Prostate gland (tissue), 2 donors: ENCODE measurements at regions not wholly inside any gene's neighbourhood (a gene's known extent, or its start where the extent isn't known, plus 50 kb on each side); places are given as distances from the start of the nearest gene placed in this dataset.

ENCODE experiments used
- DNase-seq: peaks from one replicate; pipeline ENCODE4 v3.0.0-alpha.2; 2019; ENCODE audit warnings: low spot score
- H3K27ac ChIP-seq, 2 donors: fragments of 200-600 bp; sonication (generic); 2 replicates each; pipeline ENCODE4 v1.5.1; 2017 to 2019
- H3K27me3 ChIP-seq: fragments of 200-600 bp; sonication (generic); replicated peaks from 2 replicates; pipeline ENCODE4 v1.5.1; 2019; ENCODE audit not compliant: insufficient read depth
- H3K36me3 ChIP-seq, 2 donors: fragments of 200-600 bp; sonication (generic); 1 replicate in 1 of 2; 2 replicates in 1 of 2; pipeline versions ENCODE4 v1.5.1 to v1.8.1; 2017 to 2019
- H3K4me1 ChIP-seq: fragments of 200-600 bp; sonication (generic); replicated peaks from 2 replicates; pipeline ENCODE4 v1.5.1; 2019
- H3K4me3 ChIP-seq, 2 donors: fragments of 200-600 bp; sonication (generic); 2 replicates each; pipeline ENCODE4 v1.5.1; 2017 to 2019
- H3K9me3 ChIP-seq: fragments of 200-600 bp; sonication (generic); 2 replicates; pipeline ENCODE4 v1.5.1; 2017
- CTCF ChIP-seq, 4 experiments: fragments of 200-600 bp in 2 of 4; fragments of 450-650 bp in 2 of 4; sonication (generic) in 2 of 4; IDR thresholded peaks; 1 replicate in 3 of 4; 2 replicates in 1 of 4; pipeline ENCODE4 v1.5.1; 2016 to 2019; ENCODE audit warnings: antibody characterized with exemption in 4 of 4, mild to moderate bottlenecking in 2 of 4, moderate library complexity in 2 of 4
- POLR2A ChIP-seq: fragments of 450-650 bp; IDR thresholded peaks from one replicate; pipeline ENCODE4 v1.6.1; 2016; ENCODE audit warnings: antibody characterized with exemption, mild to moderate bottlenecking
- POLR2AphosphoS5 ChIP-seq: sonication (generic); formaldehyde crosslinking; IDR thresholded peaks from one replicate; pipeline ENCODE4 v1.6.1; 2017; ENCODE audit warnings: antibody characterized with exemption
- WGBS: methylation state at CpG from one replicate; pipeline ENCODE4 v1.1.5; 2018; 5-methylcytosine and 5-hydroxymethylcytosine counted together
- intact Hi-C: fragments of 100-400 bp; cut with DNase I; formaldehyde crosslinking; loops from one replicate; pipeline ENCODE4 v1.14.2; 2022

GRCh38 chr3:67809370-67809935 lies 155.0 kb upstream of the SUCLG2 start:
- H3K9me3 ChIP-seq, result no peaks in the 10 kb centered on the region
- H3K36me3 ChIP-seq, result no peaks in the 10 kb centered on the region
- intact Hi-C loops, result no loop called here
- 85% methylated on average over 4 of the region's 4 CpGs for WGBS
- H3K4me1 ChIP-seq, result no peaks in the 10 kb centered on the region
- TF ChIP-seq CTCF (IDR thresholded peaks at IDR 0.05) (no peak), POLR2AphosphoS5 (no peak), POLR2A (no peak)
- no peak overlapping the region for H3K27ac ChIP-seq
- DNase-seq, result no peak
- H3K4me3 ChIP-seq, result no peak overlapping the region
- no peaks in the 10 kb centered on the region for H3K27me3 ChIP-seq

- no peak for DNase-seq
- Histone ChIP-seq H3K4me1 (no peaks in the 10 kb centered on the region), H3K4me3 (no peak overlapping the region), H3K9me3 (no peaks in the 10 kb centered on the region), H3K27me3 (no peaks in the 10 kb centered on the region), H3K27ac (no peak overlapping the region), H3K36me3 (no peaks in the 10 kb centered on the region)
- TF ChIP-seq POLR2AphosphoS5 (no peak), CTCF (IDR thresholded peaks at IDR 0.05) (no peak), POLR2A (no peak)
- WGBS, result 56% methylated on average over 3 of the region's 3 CpGs
- intact Hi-C loops, result no loop called here
Measured at GRCh38 chr3:67808906-67809305, 154.5 kb upstream of the SUCLG2 start.

GRCh38 chr3:67804578-67804977 lies 150.2 kb upstream of the SUCLG2 start:
- Histone ChIP-seq H3K27me3 (no peaks in the 10 kb centered on the region), H3K4me1 (no peaks in the 10 kb centered on the region), H3K4me3 (no peak overlapping the region), H3K27ac (no peak overlapping the region), H3K9me3 (no peaks in the 10 kb centered on the region), H3K36me3 (no peaks in the 10 kb centered on the region)
- intact Hi-C loops, result no loop called here
- TF ChIP-seq POLR2A (no peak), CTCF (IDR thresholded peaks at IDR 0.05) (no peak), POLR2AphosphoS5 (no peak)
- 97% methylated on average over 3 of the region's 3 CpGs for WGBS
- DNase-seq, result no peak

GRCh38 chr3:67804089-67804488 lies 149.7 kb upstream of the SUCLG2 start:
- Histone ChIP-seq H3K27ac (no peak overlapping the region), H3K4me1 (no peaks in the 10 kb centered on the region), H3K4me3 (no peak overlapping the region), H3K27me3 (no peaks in the 10 kb centered on the region), H3K9me3 (no peaks in the 10 kb centered on the region), H3K36me3 (no peaks in the 10 kb centered on the region)
- intact Hi-C loops, result no loop called here
- no peak for DNase-seq
- TF ChIP-seq CTCF (IDR thresholded peaks at IDR 0.05) (no peak), POLR2AphosphoS5 (no peak), POLR2A (no peak)
- WGBS, result 85% methylated on average over 2 of the region's 2 CpGs

- no peak for DNase-seq
- TF ChIP-seq POLR2A (no peak), CTCF (IDR thresholded peaks at IDR 0.05) (no peak), POLR2AphosphoS5 (no peak)
- H3K27ac ChIP-seq, result no peak overlapping the region
- WGBS, result 53% methylated on average over 1 of the region's 1 CpG
- intact Hi-C loops, result no loop called here
- no peaks in the 10 kb centered on the region for H3K9me3 ChIP-seq
- no peaks in the 10 kb centered on the region for H3K36me3 ChIP-seq
- no peaks in the 10 kb centered on the region for H3K4me1 ChIP-seq
- no peaks in the 10 kb centered on the region for H3K27me3 ChIP-seq
- no peak overlapping the region for H3K4me3 ChIP-seq
Measured at GRCh38 chr3:67798412-67798811, 144.0 kb upstream of the SUCLG2 start.
